Dendritic cell treated with granulocyte-macrophage colony-stimulating factor and Interleukin-4, amounts not matched to agents 40 ng/mL and 50 ng/mL, for 4 days (primary cell): ENCODE measurements at regions not wholly inside any gene's neighbourhood (a gene's known extent, or its start where the extent isn't known, plus 50 kb on each side); places are given as distances from the start of the nearest gene placed in this dataset.

Experiments
- H3K27ac Mint-ChIP-seq: one replicate; pipeline ENCODE4 v1.8.0; 2022; ENCODE audit warnings: mild to moderate bottlenecking, mixed read lengths
- H3K27me3 Mint-ChIP-seq: one replicate; pipeline ENCODE4 v1.8.0; 2022; ENCODE audit warnings: mild to moderate bottlenecking, mixed read lengths
- H3K36me3 Mint-ChIP-seq: one replicate; pipeline ENCODE4 v1.8.0; 2022; ENCODE audit warnings: low read depth, mixed read lengths
- H3K4me1 Mint-ChIP-seq: one replicate; pipeline ENCODE4 v1.8.0; 2022; ENCODE audit warnings: low read depth, mixed read lengths
- H3K4me3 Mint-ChIP-seq: one replicate; pipeline ENCODE4 v1.8.0; 2022; ENCODE audit warnings: mild to moderate bottlenecking, moderate library complexity, mixed read lengths
- H3K9me3 Mint-ChIP-seq: one replicate; pipeline ENCODE4 v1.8.0; 2022; ENCODE audit warnings: mixed read lengths
- intact Hi-C: fragments of 100-400 bp; cut with micrococcal nuclease; formaldehyde crosslinking; loops from one replicate; pipeline ENCODE4 v1.15.0; 2022

DNA sequence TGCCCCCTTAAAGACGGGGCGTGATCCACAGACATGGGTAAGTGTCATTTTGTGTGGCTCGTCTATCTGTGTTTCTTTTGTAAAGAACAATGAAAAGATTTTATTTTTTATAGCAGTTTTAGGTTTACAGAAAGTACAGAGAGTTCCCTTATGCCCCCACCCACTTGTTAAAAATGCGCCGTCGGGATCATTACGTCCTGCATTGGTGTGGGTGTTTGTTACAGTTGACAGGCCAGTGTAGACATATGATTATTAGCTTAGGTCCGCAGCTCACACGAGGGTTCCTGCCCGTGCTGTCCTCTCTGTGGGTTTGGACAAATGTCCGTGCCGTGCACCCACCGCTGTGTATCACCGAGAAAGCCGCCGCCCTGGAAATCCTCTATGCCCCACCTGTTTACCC, 50.5 kb downstream of the RGS12 start:
- H3K4me1 Mint-ChIP-seq, result peaks cover 12% of the 10 kb centered on the region
- H3K9me3 Mint-ChIP-seq, result no peaks in the 10 kb centered on the region
- intact Hi-C loops, result no loop called here
- peaks cover 3% of the 10 kb centered on the region for H3K27me3 Mint-ChIP-seq
- H3K36me3 Mint-ChIP-seq, result no peaks in the 10 kb centered on the region
- no peak overlapping the region for H3K4me3 Mint-ChIP-seq
- no peak overlapping the region for H3K27ac Mint-ChIP-seq

GRCh38 chr4:3344104-3344503, 51.3 kb downstream of the RGS12 start:
- H3K4me1 Mint-ChIP-seq, result peaks cover 18% of the 10 kb centered on the region
- peaks cover 3% of the 10 kb centered on the region for H3K27me3 Mint-ChIP-seq
- H3K9me3 Mint-ChIP-seq, result no peaks in the 10 kb centered on the region
- intact Hi-C loops, result no loop called here
- no peak overlapping the region for H3K4me3 Mint-ChIP-seq
- H3K36me3 Mint-ChIP-seq, result no peaks in the 10 kb centered on the region
- no peak overlapping the region for H3K27ac Mint-ChIP-seq

- no peaks in the 10 kb centered on the region for H3K36me3 Mint-ChIP-seq
Measured at GRCh38 chr4:3344596-3344995, 51.8 kb downstream of the RGS12 start.

GRCh38 chr4:3345384-3345783, 52.6 kb downstream of the RGS12 start:
- no peak overlapping the region for H3K27ac Mint-ChIP-seq
- no peak overlapping the region for H3K4me3 Mint-ChIP-seq
- peaks cover 22% of the 10 kb centered on the region for H3K4me1 Mint-ChIP-seq
- intact Hi-C loops, result no loop called here
- H3K9me3 Mint-ChIP-seq, result no peaks in the 10 kb centered on the region
- no peaks in the 10 kb centered on the region for H3K36me3 Mint-ChIP-seq
- H3K27me3 Mint-ChIP-seq, result peaks cover 3% of the 10 kb centered on the region

More at GRCh38 chr4:3344596-3344995, 51.8 kb downstream of the RGS12 start:
- Mint-ChIP-seq H3K27ac (no peak overlapping the region), H3K9me3 (no peaks in the 10 kb centered on the region), H3K4me3 (no peak overlapping the region), H3K4me1 (peaks cover 22% of the 10 kb centered on the region), H3K27me3 (peaks cover 3% of the 10 kb centered on the region)
- intact Hi-C loops, result no loop called here

DNA sequence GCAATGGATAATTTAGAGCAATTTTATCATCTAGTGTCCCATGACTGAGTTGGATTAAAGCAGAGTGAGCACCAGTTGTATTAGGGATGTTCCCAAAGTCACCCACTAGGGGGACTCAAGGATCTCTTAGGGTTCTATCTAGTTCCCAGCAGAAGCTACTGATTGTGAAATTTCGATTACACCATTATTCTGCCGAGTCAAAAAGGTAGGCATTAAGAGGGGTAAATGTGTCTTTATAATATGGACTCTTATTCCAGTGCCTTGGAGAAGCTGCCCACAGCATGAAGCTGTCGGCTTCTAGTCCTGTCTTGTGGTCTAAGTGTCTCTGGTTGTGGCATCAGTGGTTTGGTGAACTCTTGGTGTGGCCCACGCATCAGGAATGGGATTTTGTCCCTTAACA, 53.3 kb downstream of the RGS12 start:
- Mint-ChIP-seq H3K9me3 (no peaks in the 10 kb centered on the region), H3K4me1 (peaks cover 22% of the 10 kb centered on the region), H3K36me3 (no peaks in the 10 kb centered on the region), H3K4me3 (no peak overlapping the region), H3K27ac (no peak overlapping the region), H3K27me3 (peaks cover 3% of the 10 kb centered on the region)
- intact Hi-C loops, result loop anchor here (1.0 kb wide), 2 partner anchors 43 to 97 kb away; no protein-coding TSS in a partner anchor

GRCh38 chr4:3347871-3348270, 55.0 kb downstream of the RGS12 start:
- peaks cover 15% of the 10 kb centered on the region for H3K9me3 Mint-ChIP-seq
- intact Hi-C loops, result no loop called here
- H3K36me3 Mint-ChIP-seq, result peaks cover 12% of the 10 kb centered on the region
- peaks cover 18% of the 10 kb centered on the region for H3K4me1 Mint-ChIP-seq
- no peak overlapping the region for H3K27ac Mint-ChIP-seq
- no peaks in the 10 kb centered on the region for H3K27me3 Mint-ChIP-seq
- no peak overlapping the region for H3K4me3 Mint-ChIP-seq

DNA sequence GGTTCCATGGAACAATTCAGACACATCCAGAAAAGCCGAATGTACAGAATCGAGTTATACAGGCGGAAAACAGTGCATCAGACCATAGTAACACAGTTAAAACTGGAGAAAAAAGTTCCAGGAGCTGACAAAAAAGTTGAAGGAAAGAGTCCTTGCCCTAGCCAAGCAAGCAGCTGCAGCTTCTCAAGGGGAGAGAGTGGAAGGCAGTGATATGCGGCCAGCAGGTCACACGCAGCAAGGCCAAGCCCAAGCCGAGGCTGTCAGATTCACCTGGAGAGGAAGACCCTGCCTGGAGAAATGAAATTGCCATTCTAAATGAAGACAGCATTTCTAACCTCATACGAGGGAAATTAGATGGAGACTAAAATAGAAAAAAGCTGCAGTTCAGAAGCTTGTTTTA, 55.8 kb downstream of the RGS12 start:
- Mint-ChIP-seq H3K4me1 (peaks cover 18% of the 10 kb centered on the region), H3K36me3 (peaks cover 15% of the 10 kb centered on the region), H3K4me3 (no peak overlapping the region), H3K27ac (no peak overlapping the region), H3K9me3 (peaks cover 18% of the 10 kb centered on the region), H3K27me3 (no peaks in the 10 kb centered on the region)
- intact Hi-C loops, result no loop called here

DNA sequence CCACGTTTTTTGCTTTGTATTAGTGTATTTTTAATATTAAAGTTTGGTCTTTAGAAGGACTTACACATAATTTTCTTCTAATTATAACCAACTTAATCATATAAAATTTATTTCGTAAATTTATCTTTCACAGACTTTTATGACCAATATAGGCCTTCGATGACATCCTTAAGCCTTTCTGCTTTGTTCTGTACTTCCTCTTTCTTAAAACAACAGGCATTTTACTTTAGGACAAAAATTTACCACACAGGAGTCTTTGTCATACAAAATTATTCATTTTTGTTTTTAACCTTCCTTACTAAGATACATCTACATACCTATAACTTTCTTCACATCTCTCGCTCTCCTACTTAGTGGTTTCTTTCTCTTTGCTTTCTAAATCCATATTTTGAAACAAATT, 56.3 kb downstream of the RGS12 start:
- Mint-ChIP-seq H3K4me1 (peaks cover 19% of the 10 kb centered on the region), H3K27ac (no peak overlapping the region), H3K27me3 (no peaks in the 10 kb centered on the region), H3K9me3 (peaks cover 18% of the 10 kb centered on the region), H3K36me3 (peaks cover 15% of the 10 kb centered on the region), H3K4me3 (no peak overlapping the region)
- intact Hi-C loops, result no loop called here

GRCh38 chr4:3351997-3352396, 59.2 kb downstream of the RGS12 start:
- Mint-ChIP-seq H3K27me3 (no peaks in the 10 kb centered on the region), H3K4me3 (no peak overlapping the region), H3K27ac (no peak overlapping the region), H3K36me3 (peaks cover 15% of the 10 kb centered on the region), H3K4me1 (peaks cover 24% of the 10 kb centered on the region), H3K9me3 (peaks cover 19% of the 10 kb centered on the region)
- intact Hi-C loops, result no loop called here

GRCh38 chr4:3352505-3352904, 59.7 kb downstream of the RGS12 start:
- intact Hi-C loops, result no loop called here

GRCh38 chr4:3352941-3353594, 60.2 kb downstream of the RGS12 start:
- intact Hi-C loops, result no loop called here
- peaks cover 15% of the 10 kb centered on the region for H3K36me3 Mint-ChIP-seq
- no peak overlapping the region for H3K27ac Mint-ChIP-seq
- no peaks in the 10 kb centered on the region for H3K27me3 Mint-ChIP-seq
- H3K4me1 Mint-ChIP-seq, result peaks cover 25% of the 10 kb centered on the region
- no peak overlapping the region for H3K4me3 Mint-ChIP-seq
- peaks cover 27% of the 10 kb centered on the region for H3K9me3 Mint-ChIP-seq

More at GRCh38 chr4:3352505-3352904, 59.7 kb downstream of the RGS12 start:
- Mint-ChIP-seq H3K4me3 (no peak overlapping the region), H3K27ac (no peak overlapping the region), H3K9me3 (peaks cover 24% of the 10 kb centered on the region), H3K27me3 (no peaks in the 10 kb centered on the region), H3K4me1 (peaks cover 24% of the 10 kb centered on the region), H3K36me3 (peaks cover 15% of the 10 kb centered on the region)

DNA sequence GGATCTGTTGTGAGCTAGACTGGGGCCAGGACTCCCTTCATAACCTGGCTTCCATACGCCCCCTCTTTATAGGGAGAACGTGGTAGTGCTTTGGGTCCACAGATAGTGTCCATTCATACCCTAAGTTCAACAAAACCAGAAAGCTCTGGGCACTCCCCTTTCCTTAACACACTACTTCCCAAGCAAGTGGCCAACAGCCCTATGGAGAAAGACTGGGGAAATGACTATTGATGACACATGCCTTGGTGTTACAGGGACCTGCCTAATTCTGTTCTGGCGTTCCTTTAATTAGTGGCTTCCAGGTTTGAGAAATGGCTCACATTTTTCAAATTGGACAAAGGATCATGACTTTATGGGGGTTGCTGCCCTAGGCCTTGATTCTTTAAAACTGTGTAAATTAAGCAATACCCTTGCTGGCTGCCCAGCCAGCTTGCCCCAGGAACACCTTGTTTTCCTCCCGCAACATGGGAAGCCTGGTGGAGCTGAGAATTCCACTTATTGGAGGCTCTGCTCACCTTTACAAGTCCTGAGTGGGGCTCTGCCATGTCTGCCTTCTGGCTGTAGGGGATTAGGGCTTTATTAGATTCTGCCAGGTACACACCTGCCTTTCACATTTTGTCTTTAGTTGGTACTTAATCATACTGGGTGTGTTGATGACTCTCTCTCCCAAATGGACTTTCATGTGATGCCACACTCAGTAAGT, 61.1 kb downstream of the RGS12 start:
- Mint-ChIP-seq H3K9me3 (peaks cover 27% of the 10 kb centered on the region), H3K4me3 (no peak overlapping the region), H3K36me3 (peaks cover 15% of the 10 kb centered on the region), H3K27ac (peak overlapping the region; percentile 58), H3K4me1 (peaks cover 25% of the 10 kb centered on the region), H3K27me3 (no peaks in the 10 kb centered on the region)
- intact Hi-C loops, result no loop called here

DNA sequence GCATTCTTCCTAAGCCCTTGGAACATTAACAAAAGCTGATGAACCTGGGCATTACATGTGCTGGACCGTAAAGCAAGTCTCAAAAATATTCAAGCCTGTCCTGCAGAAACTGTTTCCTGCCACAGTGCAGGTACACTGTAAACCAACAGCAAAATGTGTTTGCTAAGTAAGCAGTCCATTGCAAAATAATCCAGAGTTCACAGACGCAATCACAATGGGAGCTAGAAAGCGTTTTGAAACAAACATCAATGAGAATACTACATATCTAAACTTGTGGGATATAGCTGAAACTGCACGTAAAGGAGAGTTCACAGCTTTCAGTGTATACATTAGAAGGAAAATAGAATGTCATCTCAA, 61.6 kb downstream of the RGS12 start:
- Mint-ChIP-seq H3K27ac (peak overlapping the region; percentile 58), H3K4me1 (peaks cover 21% of the 10 kb centered on the region), H3K9me3 (peaks cover 27% of the 10 kb centered on the region), H3K36me3 (peaks cover 15% of the 10 kb centered on the region), H3K27me3 (no peaks in the 10 kb centered on the region), H3K4me3 (no peak overlapping the region)
- intact Hi-C loops, result no loop called here

- Mint-ChIP-seq H3K27ac (peak overlapping the region; percentile 78), H3K36me3 (peaks cover 15% of the 10 kb centered on the region), H3K4me1 (peaks cover 20% of the 10 kb centered on the region), H3K9me3 (peaks cover 27% of the 10 kb centered on the region), H3K4me3 (no peak overlapping the region), H3K27me3 (no peaks in the 10 kb centered on the region)
- intact Hi-C loops, result no loop called here
Measured at GRCh38 chr4:3355266-3355748, 62.5 kb downstream of the RGS12 start.
